T-helper 17 cell (primary cell): ENCODE measurements at regions not wholly inside any gene's neighbourhood (a gene's known extent, or its start where the extent isn't known, plus 50 kb on each side); places are given as distances from the start of the nearest gene placed in this dataset.

Source experiments
- ATAC-seq: fragments of 150-1000 bp; cut with Tn5 transposase; 2 replicates; pipeline ENCODE4 v1.10.0; 2021; ENCODE audit warnings: mild to moderate bottlenecking, moderate library complexity
- DNase-seq, 3 donors: peaks; one replicate each; pipeline versions ENCODE4 v3.0.0 to v3.0.0-alpha.2; 2020 to 2021
- H3K9me3 ChIP-seq: one replicate; pipeline ENCODE4 v1.7.0; 2013; ENCODE audit warnings: low read length, mild to moderate bottlenecking; ENCODE audit not compliant: control insufficient read depth, poor library complexity, severe bottlenecking
- H3K27ac Mint-ChIP-seq: one replicate; pipeline ENCODE4 v1.8.0; 2022; ENCODE audit warnings: mild to moderate bottlenecking, moderate library complexity, mixed read lengths
- H3K27me3 Mint-ChIP-seq: one replicate; pipeline ENCODE4 v1.8.0; 2022; ENCODE audit warnings: mixed read lengths
- H3K36me3 Mint-ChIP-seq: one replicate; pipeline ENCODE4 v1.8.0; 2022; ENCODE audit warnings: low read depth, mixed read lengths
- H3K4me1 Mint-ChIP-seq: one replicate; pipeline ENCODE4 v1.8.0; 2022; ENCODE audit warnings: mild to moderate bottlenecking, mixed read lengths
- H3K4me3 Mint-ChIP-seq: one replicate; pipeline ENCODE4 v1.8.0; 2022; ENCODE audit warnings: mild to moderate bottlenecking, moderate library complexity, mixed read lengths

- H3K27me3 Mint-ChIP-seq: peaks cover 44% of the 10 kb centered on the region
- H3K27ac Mint-ChIP-seq: no peak overlapping the region
- H3K36me3 Mint-ChIP-seq: peaks cover 2% of the 10 kb centered on the region
- ATAC-seq: no peak
- no peak overlapping the region for H3K4me3 Mint-ChIP-seq
- no peaks in the 10 kb centered on the region for H3K9me3 ChIP-seq
- no peaks in the 10 kb centered on the region for H3K4me1 Mint-ChIP-seq
- DNase-seq: no peak
These were observed 183.6 kb upstream of the PROK2 start for GRCh38 chr3:71968544-71968943.

- ATAC-seq (no peak), DNase-seq (no peak)
- no peak overlapping the region for H3K4me3 Mint-ChIP-seq
- H3K27ac Mint-ChIP-seq: no peak overlapping the region
- peaks cover 38% of the 10 kb centered on the region for H3K27me3 Mint-ChIP-seq
- H3K9me3 ChIP-seq: no peaks in the 10 kb centered on the region
- H3K36me3 Mint-ChIP-seq: no peaks in the 10 kb centered on the region
- H3K4me1 Mint-ChIP-seq: no peaks in the 10 kb centered on the region
These were observed 181.2 kb upstream of the PROK2 start for GRCh38 chr3:71966185-71966584.

GRCh38 chr3:71964170-71964569 is 179.2 kb upstream of the PROK2 start:
- Mint-ChIP-seq H3K27me3 (peaks cover 50% of the 10 kb centered on the region), H3K27ac (no peak overlapping the region), H3K4me1 (no peaks in the 10 kb centered on the region), H3K4me3 (no peak overlapping the region), H3K36me3 (no peaks in the 10 kb centered on the region)
- DNase-seq (no peak), ATAC-seq (no peak)
- no peaks in the 10 kb centered on the region for H3K9me3 ChIP-seq

- no peaks in the 10 kb centered on the region for H3K9me3 ChIP-seq
- no peak for DNase-seq
- no peak for ATAC-seq
These were observed 177.8 kb upstream of the PROK2 start for GRCh38 chr3:71962561-71963240.

GRCh38 chr3:71961891-71962290 is 176.9 kb upstream of the PROK2 start:
- Mint-ChIP-seq H3K27me3 (peaks cover 47% of the 10 kb centered on the region), H3K4me1 (no peaks in the 10 kb centered on the region), H3K36me3 (no peaks in the 10 kb centered on the region), H3K27ac (no peak overlapping the region), H3K4me3 (no peak overlapping the region)
- DNase-seq (no peak), ATAC-seq (no peak)
- H3K9me3 ChIP-seq: no peaks in the 10 kb centered on the region

More at GRCh38 chr3:71962561-71963240, 177.8 kb upstream of the PROK2 start:
- peaks cover 50% of the 10 kb centered on the region for H3K27me3 Mint-ChIP-seq
- no peaks in the 10 kb centered on the region for H3K4me1 Mint-ChIP-seq
- H3K36me3 Mint-ChIP-seq: no peaks in the 10 kb centered on the region
- H3K4me3 Mint-ChIP-seq: no peak overlapping the region
- H3K27ac Mint-ChIP-seq: no peak overlapping the region

- Mint-ChIP-seq H3K4me1 (no peaks in the 10 kb centered on the region), H3K4me3 (no peak overlapping the region), H3K36me3 (no peaks in the 10 kb centered on the region), H3K27me3 (peaks cover 42% of the 10 kb centered on the region), H3K27ac (no peak overlapping the region)
- H3K9me3 ChIP-seq: no peaks in the 10 kb centered on the region
- ATAC-seq: no peak
- DNase-seq: no peak
These were observed 176.4 kb upstream of the PROK2 start for GRCh38 chr3:71961378-71961777.

- DNase-seq (no peak), ATAC-seq (no peak)
- H3K27ac Mint-ChIP-seq: no peak overlapping the region
- peaks cover 20% of the 10 kb centered on the region for H3K27me3 Mint-ChIP-seq
- H3K4me1 Mint-ChIP-seq: no peaks in the 10 kb centered on the region
- no peak overlapping the region for H3K4me3 Mint-ChIP-seq
- no peaks in the 10 kb centered on the region for H3K36me3 Mint-ChIP-seq
- H3K9me3 ChIP-seq: no peaks in the 10 kb centered on the region
These were observed 173.6 kb upstream of the PROK2 start for GRCh38 chr3:71958533-71958932.

GRCh38 chr3:71956716-71957115 is 171.8 kb upstream of the PROK2 start:
- Mint-ChIP-seq H3K27ac (no peak overlapping the region), H3K36me3 (no peaks in the 10 kb centered on the region), H3K4me3 (no peak overlapping the region), H3K27me3 (peaks cover 15% of the 10 kb centered on the region), H3K4me1 (peaks cover 6% of the 10 kb centered on the region)
- ATAC-seq: no peak
- no peaks in the 10 kb centered on the region for H3K9me3 ChIP-seq
- no peak for DNase-seq

- Mint-ChIP-seq H3K27ac (no peak overlapping the region), H3K4me3 (no peak overlapping the region), H3K27me3 (peaks cover 10% of the 10 kb centered on the region), H3K4me1 (peaks cover 6% of the 10 kb centered on the region), H3K36me3 (no peaks in the 10 kb centered on the region)
- DNase-seq (no peak), ATAC-seq (no peak)
- no peaks in the 10 kb centered on the region for H3K9me3 ChIP-seq
These were observed 171.1 kb upstream of the PROK2 start for GRCh38 chr3:71956069-71956340.

GRCh38 chr3:71955240-71956068 is 170.5 kb upstream of the PROK2 start:
- peaks cover 5% of the 10 kb centered on the region for H3K27me3 Mint-ChIP-seq
- no peak overlapping the region for H3K27ac Mint-ChIP-seq
- no peaks in the 10 kb centered on the region for H3K9me3 ChIP-seq
- no peaks in the 10 kb centered on the region for H3K36me3 Mint-ChIP-seq
- peaks cover 6% of the 10 kb centered on the region for H3K4me1 Mint-ChIP-seq
- ATAC-seq (no peak), DNase-seq (no peak)
- no peak overlapping the region for H3K4me3 Mint-ChIP-seq

GRCh38 chr3:71951842-71952241 is 166.9 kb upstream of the PROK2 start:
- H3K9me3 ChIP-seq: no peaks in the 10 kb centered on the region
- Mint-ChIP-seq H3K36me3 (no peaks in the 10 kb centered on the region), H3K4me1 (peaks cover 6% of the 10 kb centered on the region), H3K27ac (no peak overlapping the region), H3K27me3 (peaks cover 16% of the 10 kb centered on the region), H3K4me3 (no peak overlapping the region)
- ATAC-seq (no peak), DNase-seq (no peak)

GRCh38 chr3:71951361-71951760 is 166.4 kb upstream of the PROK2 start:
- ATAC-seq (no peak), DNase-seq (no peak)
- no peaks in the 10 kb centered on the region for H3K9me3 ChIP-seq
- Mint-ChIP-seq H3K27me3 (peaks cover 16% of the 10 kb centered on the region), H3K4me1 (peaks cover 6% of the 10 kb centered on the region), H3K27ac (no peak overlapping the region), H3K36me3 (no peaks in the 10 kb centered on the region), H3K4me3 (no peak overlapping the region)

GRCh38 chr3:71949442-71949841 is 164.5 kb upstream of the PROK2 start:
- ATAC-seq (no peak), DNase-seq (no peak)
- Mint-ChIP-seq H3K4me3 (no peak overlapping the region), H3K4me1 (peaks cover 6% of the 10 kb centered on the region), H3K27me3 (peaks cover 16% of the 10 kb centered on the region), H3K27ac (no peak overlapping the region), H3K36me3 (no peaks in the 10 kb centered on the region)
- no peaks in the 10 kb centered on the region for H3K9me3 ChIP-seq

GRCh38 chr3:71944482-71945065 is 159.6 kb upstream of the PROK2 start:
- Mint-ChIP-seq H3K4me1 (no peaks in the 10 kb centered on the region), H3K27ac (no peak overlapping the region), H3K36me3 (no peaks in the 10 kb centered on the region), H3K4me3 (no peak overlapping the region), H3K27me3 (peaks cover 35% of the 10 kb centered on the region)
- no peak for ATAC-seq
- H3K9me3 ChIP-seq: no peaks in the 10 kb centered on the region
- DNase-seq: no peak
